ENCODE measurements at regions not wholly inside any gene's neighbourhood (a gene's known extent, or its start where the extent isn't known, plus 50 kb on each side); places are given as distances from the start of the nearest gene placed in this dataset.

DNA sequence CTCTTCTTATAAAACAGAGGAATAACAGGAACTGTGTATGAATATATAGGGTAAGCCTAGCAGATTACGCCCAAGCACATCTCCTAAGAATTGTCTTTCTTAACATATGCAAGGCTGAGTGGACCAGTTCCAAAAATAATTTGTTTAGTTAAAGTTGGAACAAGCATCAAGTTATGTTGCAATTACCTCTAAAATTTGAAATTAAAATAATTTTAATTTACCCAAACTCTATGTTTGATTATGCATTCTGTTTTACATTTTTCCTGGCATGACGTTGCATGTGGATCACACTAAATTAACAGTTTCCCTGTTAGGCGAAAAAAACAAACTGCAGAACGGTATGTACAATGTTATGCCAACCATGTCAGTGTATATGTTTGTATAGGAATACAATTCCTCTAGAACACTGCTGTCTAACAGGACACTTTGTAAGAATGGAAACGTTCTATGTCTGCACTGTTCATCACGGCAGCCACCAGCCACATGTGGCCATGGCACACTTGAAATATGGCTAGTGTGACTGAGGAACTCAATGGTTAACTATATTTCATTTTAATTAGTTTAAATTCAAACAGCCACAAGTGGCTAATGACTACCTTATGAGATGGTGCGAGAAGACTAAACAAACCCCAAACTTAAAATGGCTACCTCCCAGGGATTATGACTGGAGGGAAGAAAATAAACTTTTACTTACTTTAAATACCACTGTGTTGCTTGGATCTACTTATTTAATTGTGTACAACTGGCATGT is 281.1 kb upstream of the KLF14 start:
- no peak overlapping the region for H3K27ac ChIP-seq (ENCODE audit: low read depth, low read length)
- no peaks in the 10 kb centered on the region for H3K36me3 ChIP-seq (ENCODE audit: control insufficient read depth, insufficient read depth, low read length)
- no peak overlapping the region for H3K4me3 ChIP-seq (ENCODE audit: low read length)
- peaks cover 13% of the 10 kb centered on the region for H3K4me1 ChIP-seq (ENCODE audit: control insufficient read depth, insufficient read depth, low read length)
- no peak overlapping the region for H3K9ac ChIP-seq (ENCODE audit: low read length)
- H3K27me3 ChIP-seq (ENCODE audit: control insufficient read depth, insufficient read depth, low read length) = no peaks in the 10 kb centered on the region

DNA sequence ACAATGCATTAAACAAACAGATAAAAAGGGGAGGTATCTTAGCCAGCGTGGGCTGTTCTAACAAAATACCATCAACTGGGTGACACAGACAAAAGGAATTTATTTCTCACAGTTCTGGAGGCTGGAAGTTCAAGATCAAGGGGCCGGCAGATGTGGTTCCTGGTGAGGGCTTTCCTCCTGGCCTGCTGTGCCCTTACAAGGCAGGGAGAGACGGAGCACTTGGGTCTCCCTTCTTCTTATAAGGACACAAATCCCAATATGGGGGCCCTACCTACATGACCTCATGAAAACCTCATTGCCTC is 281.6 kb upstream of the KLF14 start:
- H3K9ac ChIP-seq (ENCODE audit: low read length) = no peak overlapping the region
- H3K4me3 ChIP-seq (ENCODE audit: low read length) = no peak overlapping the region
- peaks cover 12% of the 10 kb centered on the region for H3K4me1 ChIP-seq (ENCODE audit: control insufficient read depth, insufficient read depth, low read length)
- H3K27me3 ChIP-seq (ENCODE audit: control insufficient read depth, insufficient read depth, low read length) = no peaks in the 10 kb centered on the region
- H3K27ac ChIP-seq (ENCODE audit: low read depth, low read length) = no peak overlapping the region
- no peaks in the 10 kb centered on the region for H3K36me3 ChIP-seq (ENCODE audit: control insufficient read depth, insufficient read depth, low read length)

DNA sequence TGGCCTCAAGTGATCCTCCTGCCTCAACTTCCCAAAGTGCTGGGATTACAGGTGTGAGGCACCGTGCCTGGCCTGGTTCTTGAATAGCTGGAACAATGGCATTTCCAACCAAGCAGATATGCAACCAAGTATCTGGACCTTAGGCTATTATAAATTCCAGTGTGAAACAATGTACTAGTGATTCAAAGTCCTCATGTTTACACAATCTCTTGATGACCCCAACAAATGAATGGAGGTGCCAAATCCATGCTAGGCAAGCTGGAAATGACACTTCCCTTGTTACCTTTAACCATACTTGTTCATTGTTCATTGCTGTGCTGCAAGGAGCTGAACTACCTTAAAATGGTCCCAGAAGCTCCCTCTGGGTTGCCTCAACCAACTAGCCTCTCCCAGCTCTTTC is 282.2 kb upstream of the KLF14 start:
- no peaks in the 10 kb centered on the region for H3K27me3 ChIP-seq (ENCODE audit: control insufficient read depth, insufficient read depth, low read length)
- H3K9ac ChIP-seq (ENCODE audit: low read length) = no peak overlapping the region
- peaks cover 8% of the 10 kb centered on the region for H3K4me1 ChIP-seq (ENCODE audit: control insufficient read depth, insufficient read depth, low read length)
- H3K27ac ChIP-seq (ENCODE audit: low read depth, low read length) = no peak overlapping the region
- H3K36me3 ChIP-seq (ENCODE audit: control insufficient read depth, insufficient read depth, low read length) = no peaks in the 10 kb centered on the region
- no peak overlapping the region for H3K4me3 ChIP-seq (ENCODE audit: low read length)

DNA sequence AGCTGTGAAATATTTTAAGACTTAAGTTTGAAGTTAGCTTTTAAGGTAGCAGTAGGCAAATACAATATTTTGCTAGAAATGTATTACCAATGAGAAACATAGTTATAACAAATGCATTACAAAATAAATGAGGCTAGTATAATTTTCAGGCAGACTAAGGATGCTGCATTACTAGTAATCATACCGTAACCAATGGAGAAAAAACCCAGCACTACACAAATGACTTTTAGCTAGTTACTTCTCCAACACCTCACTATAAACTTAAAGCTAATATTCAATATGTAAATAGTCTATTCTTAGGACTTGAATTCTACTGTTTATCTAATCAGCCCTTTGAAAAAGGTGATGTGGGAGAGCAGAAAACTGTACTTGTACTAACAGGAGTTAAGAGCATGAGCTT is 285.3 kb upstream of the KLF14 start:
- H3K36me3 ChIP-seq (ENCODE audit: control insufficient read depth, insufficient read depth, low read length) = no peaks in the 10 kb centered on the region
- H3K9ac ChIP-seq (ENCODE audit: low read length) = no peak overlapping the region
- no peak overlapping the region for H3K4me3 ChIP-seq (ENCODE audit: low read length)
- no peak overlapping the region for H3K27ac ChIP-seq (ENCODE audit: low read depth, low read length)
- no peaks in the 10 kb centered on the region for H3K4me1 ChIP-seq (ENCODE audit: control insufficient read depth, insufficient read depth, low read length)
- no peaks in the 10 kb centered on the region for H3K27me3 ChIP-seq (ENCODE audit: control insufficient read depth, insufficient read depth, low read length)

DNA sequence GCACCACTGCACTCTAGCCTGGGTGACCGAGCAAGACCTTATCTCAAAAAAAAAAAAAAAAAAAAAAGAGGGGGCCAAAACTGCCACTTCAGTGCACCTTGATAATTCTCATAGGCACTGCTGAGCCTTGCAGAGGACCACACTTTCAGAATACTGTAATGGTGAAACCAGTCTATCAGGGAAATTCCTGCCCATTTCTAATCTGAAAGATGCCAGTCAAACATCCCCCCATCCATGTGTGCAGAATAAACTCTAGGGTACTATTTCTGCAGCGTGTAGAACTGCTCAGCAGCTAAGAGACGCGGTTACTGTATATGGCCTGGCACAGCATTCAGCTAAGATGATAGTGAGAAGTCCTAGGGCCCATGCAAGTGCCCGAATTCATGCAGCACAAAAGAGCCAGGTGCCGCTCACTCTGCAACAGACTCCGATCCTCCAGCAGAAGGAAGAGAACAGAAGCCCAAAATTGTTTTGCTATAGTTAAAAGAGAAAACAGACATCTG is 286.8 kb upstream of the KLF14 start:
- Histone ChIP-seq H3K27me3 (ENCODE audit: control insufficient read depth, insufficient read depth, low read length) (no peaks in the 10 kb centered on the region), H3K9ac (ENCODE audit: low read length) (no peak overlapping the region), H3K4me3 (ENCODE audit: low read length) (no peak overlapping the region), H3K4me1 (ENCODE audit: control insufficient read depth, insufficient read depth, low read length) (no peaks in the 10 kb centered on the region), H3K36me3 (ENCODE audit: control insufficient read depth, insufficient read depth, low read length) (no peaks in the 10 kb centered on the region), H3K27ac (ENCODE audit: low read depth, low read length) (no peak overlapping the region)

DNA sequence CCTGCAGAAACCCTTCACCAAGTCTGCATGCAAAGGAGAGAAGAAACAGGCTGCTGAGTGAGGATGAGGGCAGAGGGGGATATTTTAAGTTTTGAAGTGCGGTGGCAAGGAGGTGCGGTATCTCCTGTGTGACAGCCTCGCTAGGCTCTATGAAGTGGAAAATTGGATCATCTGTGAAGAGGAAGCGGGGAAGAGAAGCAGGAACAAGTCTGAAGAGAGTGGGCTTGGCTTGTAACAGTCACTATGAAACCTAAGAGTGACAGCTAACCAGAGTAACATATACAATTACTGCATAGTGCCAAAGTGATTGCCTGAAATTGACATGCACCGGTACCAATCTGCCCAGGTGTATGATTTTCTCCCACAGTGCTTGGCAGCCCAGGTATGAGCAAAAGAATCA is 287.5 kb upstream of the KLF14 start:
- no peak overlapping the region for H3K9ac ChIP-seq (ENCODE audit: low read length)
- H3K27ac ChIP-seq (ENCODE audit: low read depth, low read length) = no peak overlapping the region
- peaks cover 4% of the 10 kb centered on the region for H3K4me1 ChIP-seq (ENCODE audit: control insufficient read depth, insufficient read depth, low read length)
- H3K27me3 ChIP-seq (ENCODE audit: control insufficient read depth, insufficient read depth, low read length) = no peaks in the 10 kb centered on the region
- H3K36me3 ChIP-seq (ENCODE audit: control insufficient read depth, insufficient read depth, low read length) = no peaks in the 10 kb centered on the region
- no peak overlapping the region for H3K4me3 ChIP-seq (ENCODE audit: low read length)

DNA sequence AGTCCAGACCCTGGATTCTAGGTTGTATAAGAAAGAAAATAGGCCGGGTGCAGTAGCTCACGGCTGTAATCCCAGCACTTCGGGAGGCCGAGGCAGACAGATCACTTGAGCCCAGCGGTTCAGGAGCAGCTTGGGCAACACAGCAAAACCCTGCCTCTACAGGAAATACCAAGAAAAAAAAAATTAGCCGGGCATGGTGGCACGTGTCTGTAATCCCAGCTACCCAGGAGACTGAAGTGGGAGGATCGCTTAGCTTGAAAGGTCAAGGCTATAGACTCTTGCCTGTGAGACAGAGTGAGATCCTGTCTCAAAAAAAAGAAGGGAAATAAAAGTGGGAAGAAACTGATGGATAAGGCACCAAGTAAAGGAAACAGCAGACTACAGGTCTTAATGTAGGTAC is 287.9 kb upstream of the KLF14 start:
- no peak overlapping the region for H3K4me3 ChIP-seq (ENCODE audit: low read length)
- H3K27ac ChIP-seq (ENCODE audit: low read depth, low read length) = no peak overlapping the region
- peaks cover 5% of the 10 kb centered on the region for H3K4me1 ChIP-seq (ENCODE audit: control insufficient read depth, insufficient read depth, low read length)
- H3K27me3 ChIP-seq (ENCODE audit: control insufficient read depth, insufficient read depth, low read length) = no peaks in the 10 kb centered on the region
- H3K9ac ChIP-seq (ENCODE audit: low read length) = no peak overlapping the region
- H3K36me3 ChIP-seq (ENCODE audit: control insufficient read depth, insufficient read depth, low read length) = no peaks in the 10 kb centered on the region

DNA sequence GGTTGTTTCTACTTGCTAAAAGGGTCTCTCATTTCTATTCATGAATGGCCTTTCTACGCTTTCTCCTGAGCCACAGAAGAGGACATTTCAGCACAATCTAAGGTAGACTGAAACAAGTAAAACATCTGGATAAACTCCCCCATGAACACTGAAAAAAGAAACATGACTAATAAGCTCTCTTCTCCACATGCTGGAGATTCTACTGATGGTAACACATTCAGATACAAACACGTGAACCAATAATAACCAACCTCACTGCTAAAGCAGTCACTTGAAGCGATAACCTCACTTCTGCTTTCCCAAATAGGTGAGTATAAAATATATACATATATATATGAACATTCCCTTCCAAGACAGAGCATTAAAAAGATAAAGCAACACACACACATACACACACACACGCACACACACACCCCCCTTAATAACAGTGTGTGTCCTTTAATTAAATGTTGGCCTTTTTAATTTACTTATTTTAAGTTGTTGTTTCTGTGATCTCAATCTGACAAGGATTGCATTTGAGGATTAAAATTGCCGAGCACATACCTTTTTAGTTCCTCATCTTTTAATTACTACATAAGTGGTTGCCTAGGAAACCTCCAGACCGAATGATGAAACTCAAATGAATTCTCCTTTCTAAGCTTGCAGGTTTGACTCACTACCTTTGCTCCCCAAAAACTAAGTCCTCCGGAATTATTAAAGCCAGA is 292.4 kb upstream of the KLF14 start:
- peaks cover 13% of the 10 kb centered on the region for H3K4me1 ChIP-seq (ENCODE audit: control insufficient read depth, insufficient read depth, low read length)
- H3K27ac ChIP-seq (ENCODE audit: low read depth, low read length) = no peak overlapping the region
- no peak overlapping the region for H3K9ac ChIP-seq (ENCODE audit: low read length)
- H3K4me3 ChIP-seq (ENCODE audit: low read length) = no peak overlapping the region
- no peaks in the 10 kb centered on the region for H3K36me3 ChIP-seq (ENCODE audit: control insufficient read depth, insufficient read depth, low read length)
- no peaks in the 10 kb centered on the region for H3K27me3 ChIP-seq (ENCODE audit: control insufficient read depth, insufficient read depth, low read length)

DNA sequence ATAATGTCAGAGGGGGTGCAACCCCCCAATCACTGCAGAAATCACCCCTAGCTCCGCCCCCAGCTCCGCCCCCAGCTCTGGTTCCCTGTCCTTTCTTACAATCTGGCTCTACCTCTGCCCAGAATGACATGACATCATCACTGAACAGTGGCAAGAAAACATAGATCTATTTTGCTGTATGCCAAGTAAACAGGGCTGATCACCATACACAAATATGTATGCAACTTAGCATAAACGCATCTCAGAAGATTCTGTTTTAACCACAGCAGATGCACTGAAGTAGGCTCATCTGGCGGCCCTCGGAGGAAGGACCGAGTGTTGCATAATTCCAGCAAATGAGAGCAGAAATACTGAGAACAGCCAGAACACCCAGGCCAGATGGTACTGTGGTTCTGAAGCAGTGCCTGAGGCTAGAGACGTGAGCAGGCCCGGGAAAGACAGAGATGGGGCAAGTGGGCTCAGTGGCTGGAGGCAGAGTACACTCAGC is 293.3 kb upstream of the KLF14 start:
- Histone ChIP-seq H3K27me3 (ENCODE audit: control insufficient read depth, insufficient read depth, low read length) (no peaks in the 10 kb centered on the region), H3K27ac (ENCODE audit: low read depth, low read length) (no peak overlapping the region), H3K9ac (ENCODE audit: low read length) (no peak overlapping the region), H3K4me1 (ENCODE audit: control insufficient read depth, insufficient read depth, low read length) (peaks cover 13% of the 10 kb centered on the region), H3K36me3 (ENCODE audit: control insufficient read depth, insufficient read depth, low read length) (no peaks in the 10 kb centered on the region), H3K4me3 (ENCODE audit: low read length) (no peak overlapping the region)

DNA sequence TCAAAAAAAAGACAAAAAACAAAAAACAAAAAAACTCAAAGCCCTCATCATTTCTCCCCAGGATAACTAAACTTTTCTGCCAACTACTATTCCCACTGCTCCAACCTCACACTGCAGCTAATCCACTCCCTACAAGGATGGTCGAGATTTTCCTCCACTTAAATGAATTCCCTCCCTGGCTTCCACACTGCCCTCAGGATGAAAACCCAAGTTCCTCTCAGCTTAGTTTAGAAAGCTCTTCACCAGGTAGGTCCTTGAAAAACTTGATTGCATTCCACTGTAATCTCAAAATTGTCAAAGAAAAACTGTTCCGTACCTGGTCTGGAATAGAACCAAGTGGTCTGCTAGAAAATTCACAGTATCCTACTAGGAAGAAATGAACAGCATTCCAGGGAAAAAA is 294.3 kb upstream of the KLF14 start:
- no peak overlapping the region for H3K27ac ChIP-seq (ENCODE audit: low read depth, low read length)
- H3K9ac ChIP-seq (ENCODE audit: low read length) = no peak overlapping the region
- no peaks in the 10 kb centered on the region for H3K27me3 ChIP-seq (ENCODE audit: control insufficient read depth, insufficient read depth, low read length)
- H3K4me1 ChIP-seq (ENCODE audit: control insufficient read depth, insufficient read depth, low read length) = peaks cover 13% of the 10 kb centered on the region
- H3K36me3 ChIP-seq (ENCODE audit: control insufficient read depth, insufficient read depth, low read length) = no peaks in the 10 kb centered on the region
- H3K4me3 ChIP-seq (ENCODE audit: low read length) = no peak overlapping the region

DNA sequence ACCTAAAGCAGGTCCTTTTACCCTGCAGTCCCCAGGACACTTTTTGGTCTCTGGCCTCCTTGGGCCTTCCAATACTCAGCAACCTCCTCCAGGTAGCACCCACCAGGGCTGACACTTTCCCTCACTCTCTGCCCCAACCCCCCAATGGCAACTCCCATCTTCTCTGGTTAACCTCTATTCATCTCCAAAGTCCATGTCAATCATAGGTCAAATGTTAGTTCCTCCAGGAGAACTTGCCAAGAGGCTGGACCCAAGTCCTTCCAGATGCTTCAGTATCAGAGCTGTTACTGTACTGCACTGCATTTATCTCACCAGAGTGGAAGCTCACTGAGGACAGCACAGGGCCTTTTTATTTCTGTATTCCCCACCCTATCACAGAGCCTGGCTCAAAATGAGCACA is 295.0 kb upstream of the KLF14 start:
- peaks cover 13% of the 10 kb centered on the region for H3K4me1 ChIP-seq (ENCODE audit: control insufficient read depth, insufficient read depth, low read length)
- no peaks in the 10 kb centered on the region for H3K36me3 ChIP-seq (ENCODE audit: control insufficient read depth, insufficient read depth, low read length)
- H3K9ac ChIP-seq (ENCODE audit: low read length) = no peak overlapping the region
- no peaks in the 10 kb centered on the region for H3K27me3 ChIP-seq (ENCODE audit: control insufficient read depth, insufficient read depth, low read length)
- no peak overlapping the region for H3K4me3 ChIP-seq (ENCODE audit: low read length)
- no peak overlapping the region for H3K27ac ChIP-seq (ENCODE audit: low read depth, low read length)

DNA sequence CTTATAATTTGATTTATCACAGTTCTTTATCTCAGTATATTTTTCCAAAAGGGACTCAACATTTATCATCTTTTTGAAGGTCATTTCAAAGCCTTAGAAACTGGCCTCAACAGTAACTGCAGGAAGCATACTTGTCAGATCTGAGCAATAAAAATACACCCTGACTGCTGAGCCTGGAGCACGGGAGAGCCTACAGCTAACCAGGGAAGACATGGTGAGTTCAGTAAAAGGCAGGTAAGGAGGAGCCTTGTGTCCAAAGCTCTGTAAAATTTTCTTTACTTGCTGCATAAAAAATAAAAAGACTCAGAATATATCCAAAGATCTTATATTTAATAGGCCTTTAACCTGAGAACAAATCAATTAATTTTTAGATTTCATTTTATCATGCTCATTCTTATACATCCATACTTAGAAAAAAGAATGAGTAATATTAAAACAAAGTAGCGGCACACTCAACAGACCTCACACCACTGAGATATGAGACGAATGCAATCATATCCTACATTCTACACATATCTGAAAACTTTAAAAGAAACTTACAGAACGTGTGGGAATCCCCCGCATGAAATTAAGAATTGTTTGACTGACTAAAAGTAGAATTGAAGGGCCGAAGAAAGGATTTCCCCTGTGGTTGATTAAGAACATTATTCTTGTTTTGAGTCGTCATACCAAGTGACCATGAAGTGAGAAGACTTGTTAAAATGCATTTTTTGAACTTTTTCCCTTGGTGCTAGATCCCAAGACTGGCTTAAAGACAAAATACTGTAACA is 296.4 kb upstream of the MKLN1 start:
- Histone ChIP-seq H3K4me3 (ENCODE audit: low read length) (no peak overlapping the region), H3K36me3 (ENCODE audit: control insufficient read depth, insufficient read depth, low read length) (no peaks in the 10 kb centered on the region), H3K9ac (ENCODE audit: low read length) (no peak overlapping the region), H3K27me3 (ENCODE audit: control insufficient read depth, insufficient read depth, low read length) (no peaks in the 10 kb centered on the region), H3K27ac (ENCODE audit: low read depth, low read length) (no peak overlapping the region), H3K4me1 (ENCODE audit: control insufficient read depth, insufficient read depth, low read length) (peaks cover 16% of the 10 kb centered on the region)
